ENCODE measurements at regions not wholly inside any gene's neighbourhood (a gene's known extent, or its start where the extent isn't known, plus 50 kb on each side); places are given as distances from the start of the nearest gene placed in this dataset.
"Not testable (repeated sequence)": the region's sequence is repeated elsewhere in the genome, so short reads cannot be mapped to it uniquely, and the experiment has no call there.

DNA sequence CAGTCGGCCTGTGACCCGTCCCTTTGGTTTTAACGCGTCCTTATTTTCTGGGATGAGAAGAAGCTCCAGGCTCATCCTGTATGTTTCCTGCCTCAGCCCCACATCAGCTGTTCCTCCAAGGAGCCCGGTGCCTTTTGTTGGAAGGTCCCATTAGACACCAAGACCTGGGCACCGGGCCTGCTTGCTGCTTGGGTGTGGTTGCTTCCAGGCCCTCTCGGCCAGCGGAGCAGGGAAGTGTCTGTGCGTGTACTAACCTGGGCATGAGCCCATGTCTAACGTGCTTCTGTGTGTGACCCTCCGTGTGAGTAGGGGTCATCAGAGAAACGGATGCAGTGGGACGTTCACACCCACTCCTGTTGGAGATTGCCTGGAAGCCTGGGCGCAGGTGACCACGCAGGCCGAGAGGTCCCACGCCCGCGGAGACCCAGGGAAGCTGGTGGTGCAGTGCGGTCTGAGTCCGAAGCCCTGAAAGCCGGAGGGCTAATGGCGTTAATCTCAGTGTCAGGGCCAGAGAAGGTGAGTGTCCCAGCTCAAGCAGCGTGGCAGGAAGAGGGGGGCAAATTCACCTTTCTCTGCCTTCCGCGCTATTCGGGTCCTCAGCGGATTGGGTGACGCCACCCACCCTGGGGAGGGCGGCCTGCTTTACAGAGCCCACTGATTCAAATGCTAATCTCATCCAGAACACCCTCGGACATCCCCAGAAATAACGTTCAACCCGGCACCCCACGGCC, 131.3 kb downstream of the KIF26A start:
- H3K23ac ChIP-seq (ENCODE audit: low read length); H3K4me1 ChIP-seq (ENCODE audit: control insufficient read depth in 1 of 2, insufficient read depth in 2 of 2, low read length in 2 of 2); H3K36me3 ChIP-seq (ENCODE audit: control insufficient read depth in 1 of 2, insufficient read depth in 2 of 2, low read length in 2 of 2); H3K4me3 ChIP-seq (ENCODE audit: low read depth, low read length); H2BK12ac ChIP-seq (ENCODE audit: low read length); H3K27me3 ChIP-seq (ENCODE audit: insufficient read depth, low read length); H3K79me2 ChIP-seq (ENCODE audit: control insufficient read depth, insufficient read depth, low read length, poor library complexity); H3K9ac ChIP-seq (ENCODE audit: low read length); H2BK5ac ChIP-seq (ENCODE audit: low read depth, low read length, poor library complexity); H2AFZ ChIP-seq (ENCODE audit: insufficient read depth, low read length, poor library complexity); H3K9me3 ChIP-seq (ENCODE audit: insufficient read depth, low read depth, low read length); H4K8ac ChIP-seq (ENCODE audit: low read depth, low read length); H3K14ac ChIP-seq (ENCODE audit: low read length); H3K27ac ChIP-seq (ENCODE audit: low read depth, low read length); H4K91ac ChIP-seq (ENCODE audit: low read depth, low read length); H4K12ac ChIP-seq (ENCODE audit: low read depth, low read length); H3K4ac ChIP-seq (ENCODE audit: low read depth, low read length); H3K18ac ChIP-seq (ENCODE audit: low read length); DNase-seq; H2BK120ac ChIP-seq (ENCODE audit: insufficient read depth, low read length, poor library complexity); H3K4me2 ChIP-seq (ENCODE audit: low read length); H3K79me1 ChIP-seq (ENCODE audit: low read length); H2AK5ac ChIP-seq (ENCODE audit: low read length): not testable (repeated sequence)
- no CpG with 5 or more reads among the region's 34 CpGs for WGBS (ENCODE audit: extremely low coverage, insufficient coverage, insufficient read length)

DNA sequence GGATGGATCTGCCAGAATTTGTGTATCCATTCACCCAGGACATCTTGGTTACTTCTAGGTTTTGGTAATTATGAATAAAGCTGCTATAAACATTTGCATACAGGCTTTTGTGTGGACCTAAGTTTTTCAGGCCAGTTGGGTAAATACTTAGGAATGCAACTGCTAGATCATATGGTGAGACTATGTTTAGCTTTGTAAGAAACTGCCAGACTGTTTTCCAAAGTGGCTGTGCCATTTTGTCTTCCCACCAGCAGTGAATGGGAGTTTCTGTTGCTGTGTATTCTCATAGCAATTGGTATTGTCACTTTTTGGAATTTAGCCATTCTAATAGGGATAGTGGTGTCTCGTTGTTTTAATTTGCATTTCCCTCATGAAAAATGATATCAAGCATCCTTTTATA, 133.0 kb downstream of the KIF26A start:
- H4K91ac ChIP-seq (ENCODE audit: low read depth, low read length): no peak overlapping the region
- no peaks in the 10 kb centered on the region for H3K79me1 ChIP-seq (ENCODE audit: low read length)
- H3K27me3 ChIP-seq (ENCODE audit: insufficient read depth, low read length): no peaks in the 10 kb centered on the region
- H2BK120ac ChIP-seq (ENCODE audit: insufficient read depth, low read length, poor library complexity): no peak overlapping the region
- no peak overlapping the region for H3K14ac ChIP-seq (ENCODE audit: low read length)
- H2BK12ac ChIP-seq (ENCODE audit: low read length): no peak overlapping the region
- no peak overlapping the region for H3K9ac ChIP-seq (ENCODE audit: low read length)
- no peak overlapping the region for H3K4me2 ChIP-seq (ENCODE audit: low read length)
- H3K9me3 ChIP-seq (ENCODE audit: insufficient read depth, low read depth, low read length): peaks cover 6% of the 10 kb centered on the region
- H3K36me3 ChIP-seq (ENCODE audit: control insufficient read depth in 1 of 2, insufficient read depth in 2 of 2, low read length in 2 of 2): no peaks in the 10 kb centered on the region
- no peak overlapping the region for H2AK5ac ChIP-seq (ENCODE audit: low read length)
- peaks cover 4 to 5% of the 10 kb centered on the region in 2 experiments for H3K4me1 ChIP-seq (ENCODE audit: control insufficient read depth in 1 of 2, insufficient read depth in 2 of 2, low read length in 2 of 2)
- H3K79me2 ChIP-seq (ENCODE audit: control insufficient read depth, insufficient read depth, low read length, poor library complexity): peaks cover 2% of the 10 kb centered on the region
- H3K18ac ChIP-seq (ENCODE audit: low read length): no peak overlapping the region
- no CpG with 5 or more reads among the region's 1 CpG for WGBS (ENCODE audit: extremely low coverage, insufficient coverage, insufficient read length)
- H2BK5ac ChIP-seq (ENCODE audit: low read depth, low read length, poor library complexity): no peak overlapping the region
- DNase-seq: no peak
- H3K27ac ChIP-seq (ENCODE audit: low read depth, low read length): no peak overlapping the region
- H4K12ac ChIP-seq (ENCODE audit: low read depth, low read length): no peak overlapping the region
- no peak overlapping the region for H3K4ac ChIP-seq (ENCODE audit: low read depth, low read length)
- no peak overlapping the region for H4K8ac ChIP-seq (ENCODE audit: low read depth, low read length)
- no peak overlapping the region for H2AFZ ChIP-seq (ENCODE audit: insufficient read depth, low read length, poor library complexity)
- H3K4me3 ChIP-seq (ENCODE audit: low read depth, low read length): no peak overlapping the region
- no peak overlapping the region for H3K23ac ChIP-seq (ENCODE audit: low read length)

DNA sequence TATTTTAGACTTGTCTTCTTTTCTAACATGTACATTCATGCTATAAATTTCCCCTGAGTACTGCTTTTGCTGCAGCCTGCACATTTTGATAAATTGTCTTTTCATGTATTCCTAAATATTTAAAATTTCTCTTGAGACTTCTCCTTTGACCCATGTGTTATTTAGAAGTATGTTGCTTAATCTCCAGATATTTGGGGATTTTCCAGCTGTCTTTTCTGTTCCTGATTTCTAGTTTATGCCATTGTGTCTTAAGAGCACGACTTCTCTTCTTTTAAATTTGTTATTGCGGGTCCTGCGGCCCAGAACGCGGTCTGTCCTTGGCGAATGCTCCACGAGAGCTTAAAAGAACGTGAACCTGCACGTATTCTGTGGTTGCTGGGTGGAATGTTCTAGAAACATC, 136.4 kb downstream of the KIF26A start:
- no peak overlapping the region for H2BK12ac ChIP-seq (ENCODE audit: low read length)
- WGBS (ENCODE audit: extremely low coverage, insufficient coverage, insufficient read length): no CpG with 5 or more reads among the region's 9 CpGs
- no peak overlapping the region for H3K9ac ChIP-seq (ENCODE audit: low read length)

GRCh38 chr14:104277416-104278213, 139.2 kb downstream of the KIF26A start:
- H3K79me1 ChIP-seq (ENCODE audit: low read length): no peaks in the 10 kb centered on the region
- H3K18ac ChIP-seq (ENCODE audit: low read length): no peak overlapping the region
- H2AFZ ChIP-seq (ENCODE audit: insufficient read depth, low read length, poor library complexity): no peak overlapping the region
- H3K79me2 ChIP-seq (ENCODE audit: control insufficient read depth, insufficient read depth, low read length, poor library complexity): no peaks in the 10 kb centered on the region
- H3K27ac ChIP-seq (ENCODE audit: low read depth, low read length): no peak overlapping the region
- DNase-seq: no peak
- H4K8ac ChIP-seq (ENCODE audit: low read depth, low read length): no peak overlapping the region
- no peak overlapping the region for H3K4me3 ChIP-seq (ENCODE audit: low read depth, low read length)
- H3K9ac ChIP-seq (ENCODE audit: low read length): no peak overlapping the region
- H3K4me2 ChIP-seq (ENCODE audit: low read length): no peak overlapping the region
- H4K91ac ChIP-seq (ENCODE audit: low read depth, low read length): no peak overlapping the region
- H2BK5ac ChIP-seq (ENCODE audit: low read depth, low read length, poor library complexity): no peak overlapping the region
- H3K4me1 ChIP-seq (ENCODE audit: control insufficient read depth in 1 of 2, insufficient read depth in 2 of 2, low read length in 2 of 2): no peaks in the 10 kb centered on the region
- WGBS (ENCODE audit: extremely low coverage, insufficient coverage, insufficient read length): no CpG with 5 or more reads among the region's 30 CpGs
- H2BK12ac ChIP-seq (ENCODE audit: low read length): no peak overlapping the region
- H3K9me3 ChIP-seq (ENCODE audit: insufficient read depth, low read depth, low read length): peaks cover 9% of the 10 kb centered on the region
- H4K12ac ChIP-seq (ENCODE audit: low read depth, low read length): no peak overlapping the region
- H2BK120ac ChIP-seq (ENCODE audit: insufficient read depth, low read length, poor library complexity): no peak overlapping the region
- H3K14ac ChIP-seq (ENCODE audit: low read length): no peak overlapping the region
- no peaks in the 10 kb centered on the region for H3K27me3 ChIP-seq (ENCODE audit: insufficient read depth, low read length)
- no peak overlapping the region for H3K4ac ChIP-seq (ENCODE audit: low read depth, low read length)
- no peak overlapping the region for H3K23ac ChIP-seq (ENCODE audit: low read length)
- no peaks in the 10 kb centered on the region for H3K36me3 ChIP-seq (ENCODE audit: control insufficient read depth in 1 of 2, insufficient read depth in 2 of 2, low read length in 2 of 2)
- H2AK5ac ChIP-seq (ENCODE audit: low read length): no peak overlapping the region

More for the DNA sequence above, 136.4 kb downstream of the KIF26A start:
- Histone ChIP-seq H3K4ac (ENCODE audit: low read depth, low read length) (no peak overlapping the region), H3K4me1 (ENCODE audit: control insufficient read depth in 1 of 2, insufficient read depth in 2 of 2, low read length in 2 of 2) (no peaks in the 10 kb centered on the region), H3K27me3 (ENCODE audit: insufficient read depth, low read length) (no peaks in the 10 kb centered on the region), H3K79me1 (ENCODE audit: low read length) (no peaks in the 10 kb centered on the region), H3K27ac (ENCODE audit: low read depth, low read length) (no peak overlapping the region), H4K8ac (ENCODE audit: low read depth, low read length) (no peak overlapping the region), H2BK5ac (ENCODE audit: low read depth, low read length, poor library complexity) (no peak overlapping the region), H2AK5ac (ENCODE audit: low read length) (no peak overlapping the region), H3K79me2 (ENCODE audit: control insufficient read depth, insufficient read depth, low read length, poor library complexity) (no peaks in the 10 kb centered on the region), H3K14ac (ENCODE audit: low read length) (no peak overlapping the region), H3K36me3 (ENCODE audit: control insufficient read depth in 1 of 2, insufficient read depth in 2 of 2, low read length in 2 of 2) (no peaks in the 10 kb centered on the region), H3K18ac (ENCODE audit: low read length) (no peak overlapping the region), H3K4me2 (ENCODE audit: low read length) (no peak overlapping the region), H4K91ac (ENCODE audit: low read depth, low read length) (no peak overlapping the region), H2BK120ac (ENCODE audit: insufficient read depth, low read length, poor library complexity) (no peak overlapping the region), H2AFZ (ENCODE audit: insufficient read depth, low read length, poor library complexity) (no peak overlapping the region), H3K4me3 (ENCODE audit: low read depth, low read length) (no peak overlapping the region), H3K9me3 (ENCODE audit: insufficient read depth, low read depth, low read length) (peaks cover 7% of the 10 kb centered on the region), H3K23ac (ENCODE audit: low read length) (no peak overlapping the region), H4K12ac (ENCODE audit: low read depth, low read length) (no peak overlapping the region)
- no peak for DNase-seq
